ENCODE measurements at regions not wholly inside any gene's neighbourhood (a gene's known extent, or its start where the extent isn't known, plus 50 kb on each side); places are given as distances from the start of the nearest gene placed in this dataset.

DNA sequence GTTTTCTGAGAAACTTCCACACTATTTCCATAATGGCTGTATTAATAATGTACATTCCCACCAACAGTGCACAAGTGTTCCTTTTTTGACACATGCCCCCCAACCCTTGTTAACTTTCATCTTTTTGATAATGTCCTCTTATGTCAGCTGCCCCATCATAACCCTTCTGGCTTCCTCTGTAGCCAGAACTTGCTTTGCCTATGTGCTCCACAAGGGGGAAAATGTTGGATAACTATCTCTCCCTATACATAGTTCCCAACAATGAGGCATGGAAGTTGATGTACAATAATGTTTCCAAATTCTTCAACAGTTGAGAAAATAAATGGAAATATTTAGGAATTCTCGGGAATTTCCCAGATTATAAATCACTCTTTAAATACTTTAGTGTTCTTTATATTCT, 142.9 kb downstream of the ASB9 start:
- H3K4me3 ChIP-seq (ENCODE audit: low read length in 3 of 3) = no peak overlapping the region
- H3K9me3 ChIP-seq (ENCODE audit: control insufficient read depth in 2 of 3, insufficient read depth in 1 of 3, low read length in 3 of 3) = no peaks in the 10 kb centered on the region
- H3K27me3 ChIP-seq (ENCODE audit: control insufficient read depth, insufficient read depth, low read length) = no peaks in the 10 kb centered on the region
- H3K36me3 ChIP-seq (ENCODE audit: control insufficient read depth in 2 of 3, insufficient read depth in 3 of 3, low read length in 3 of 3) = no peaks in the 10 kb centered on the region
- DNase-seq (no peak), FAIRE-seq (no peak)
- H3K4me1 ChIP-seq (ENCODE audit: control insufficient read depth in 2 of 3, insufficient read depth in 2 of 3, low read depth in 1 of 3, low read length in 3 of 3) = no peaks in the 10 kb centered on the region
- H3K9ac ChIP-seq (ENCODE audit: low read length in 3 of 3) = no peak overlapping the region
- TF ChIP-seq, protein P1, sequence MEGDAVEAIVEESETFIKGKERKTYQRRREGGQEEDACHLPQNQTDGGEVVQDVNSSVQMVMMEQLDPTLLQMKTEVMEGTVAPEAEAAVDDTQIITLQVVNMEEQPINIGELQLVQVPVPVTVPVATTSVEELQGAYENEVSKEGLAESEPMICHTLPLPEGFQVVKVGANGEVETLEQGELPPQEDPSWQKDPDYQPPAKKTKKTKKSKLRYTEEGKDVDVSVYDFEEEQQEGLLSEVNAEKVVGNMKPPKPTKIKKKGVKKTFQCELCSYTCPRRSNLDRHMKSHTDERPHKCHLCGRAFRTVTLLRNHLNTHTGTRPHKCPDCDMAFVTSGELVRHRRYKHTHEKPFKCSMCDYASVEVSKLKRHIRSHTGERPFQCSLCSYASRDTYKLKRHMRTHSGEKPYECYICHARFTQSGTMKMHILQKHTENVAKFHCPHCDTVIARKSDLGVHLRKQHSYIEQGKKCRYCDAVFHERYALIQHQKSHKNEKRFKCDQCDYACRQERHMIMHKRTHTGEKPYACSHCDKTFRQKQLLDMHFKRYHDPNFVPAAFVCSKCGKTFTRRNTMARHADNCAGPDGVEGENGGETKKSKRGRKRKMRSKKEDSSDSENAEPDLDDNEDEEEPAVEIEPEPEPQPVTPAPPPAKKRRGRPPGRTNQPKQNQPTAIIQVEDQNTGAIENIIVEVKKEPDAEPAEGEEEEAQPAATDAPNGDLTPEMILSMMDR (IDR thresholded peaks at IDR 0.05; ENCODE audit: borderline replicate concordance, extremely low read depth, insufficient read depth) = no peak
- intact Hi-C loops (cut with DNase I) = no loop called here
- H3K27ac ChIP-seq (ENCODE audit: low read depth in 2 of 2, low read length in 2 of 2) = no peak overlapping the region

DNA sequence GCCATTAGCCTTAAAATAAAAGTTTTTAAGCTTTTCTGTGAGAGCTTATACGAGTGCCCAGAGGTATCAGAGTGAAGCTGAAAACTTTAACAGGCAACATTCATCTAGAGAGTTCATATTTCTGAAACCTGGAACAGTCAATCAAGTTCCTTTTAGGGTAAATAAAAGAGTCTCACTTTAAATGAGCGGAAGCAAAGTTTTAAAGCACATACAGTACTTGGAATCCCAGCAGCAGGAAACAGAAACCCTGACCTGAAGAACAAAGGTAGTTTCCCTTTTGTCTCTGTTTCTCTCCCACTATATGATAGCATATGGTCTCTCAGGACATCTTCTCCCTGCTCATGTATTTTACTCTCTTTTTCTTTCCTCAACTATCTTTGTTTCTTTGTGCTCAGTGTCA, 153.0 kb downstream of the ASB9 start:
- FAIRE-seq = no peak
- TF ChIP-seq, protein P1 (IDR thresholded peaks at IDR 0.05; ENCODE audit: borderline replicate concordance, extremely low read depth, insufficient read depth) = no peak

GRCh38 chrX:15114743-15115566, 154.9 kb downstream of the ASB9 start:
- no peak overlapping the region for H3K27ac ChIP-seq (ENCODE audit: low read depth in 2 of 2, low read length in 2 of 2)
- TF ChIP-seq, protein P1 (IDR thresholded peaks at IDR 0.05; ENCODE audit: borderline replicate concordance, extremely low read depth, insufficient read depth) = no peak
- intact Hi-C loops (cut with DNase I) = no loop called here
- no peak for FAIRE-seq
- H3K4me1 ChIP-seq (ENCODE audit: control insufficient read depth in 2 of 3, insufficient read depth in 2 of 3, low read depth in 1 of 3, low read length in 3 of 3) = no peaks in the 10 kb centered on the region
- no peaks in the 10 kb centered on the region for H3K9me3 ChIP-seq (ENCODE audit: control insufficient read depth in 2 of 3, insufficient read depth in 1 of 3, low read length in 3 of 3)
- DNase-seq = no peak
- no peak overlapping the region for H3K4me3 ChIP-seq (ENCODE audit: low read length in 3 of 3)
- peaks cover 3% of the 10 kb centered on the region for H3K27me3 ChIP-seq (ENCODE audit: control insufficient read depth, insufficient read depth, low read length)
- no peak overlapping the region for H3K9ac ChIP-seq (ENCODE audit: low read length in 3 of 3)
- no peaks in the 10 kb centered on the region for H3K36me3 ChIP-seq (ENCODE audit: control insufficient read depth in 2 of 3, insufficient read depth in 3 of 3, low read length in 3 of 3)

More for the DNA sequence above, 153.0 kb downstream of the ASB9 start:
- Histone ChIP-seq H3K4me3 (ENCODE audit: low read length in 3 of 3) (no peak overlapping the region), H3K36me3 (ENCODE audit: control insufficient read depth in 2 of 3, insufficient read depth in 3 of 3, low read length in 3 of 3) (no peaks in the 10 kb centered on the region), H3K27ac (ENCODE audit: low read depth in 2 of 2, low read length in 2 of 2) (no peak overlapping the region), H3K9me3 (ENCODE audit: control insufficient read depth in 2 of 3, insufficient read depth in 1 of 3, low read length in 3 of 3) (no peaks in the 10 kb centered on the region), H3K27me3 (ENCODE audit: control insufficient read depth, insufficient read depth, low read length) (peaks cover 3% of the 10 kb centered on the region), H3K4me1 (ENCODE audit: control insufficient read depth in 2 of 3, insufficient read depth in 2 of 3, low read depth in 1 of 3, low read length in 3 of 3) (no peaks in the 10 kb centered on the region), H3K9ac (ENCODE audit: low read length in 3 of 3) (no peak overlapping the region)
- no peak for DNase-seq
- intact Hi-C loops (cut with DNase I) = no loop called here

All from kidney (tissue), 13 donors.